ENCODE measurements at regions not wholly inside any gene's neighbourhood (a gene's known extent, or its start where the extent isn't known, plus 50 kb on each side); places are given as distances from the start of the nearest gene placed in this dataset.
"Not testable (repeated sequence)": the region's sequence is repeated elsewhere in the genome, so short reads cannot be mapped to it uniquely, and the experiment has no call there.

DNA sequence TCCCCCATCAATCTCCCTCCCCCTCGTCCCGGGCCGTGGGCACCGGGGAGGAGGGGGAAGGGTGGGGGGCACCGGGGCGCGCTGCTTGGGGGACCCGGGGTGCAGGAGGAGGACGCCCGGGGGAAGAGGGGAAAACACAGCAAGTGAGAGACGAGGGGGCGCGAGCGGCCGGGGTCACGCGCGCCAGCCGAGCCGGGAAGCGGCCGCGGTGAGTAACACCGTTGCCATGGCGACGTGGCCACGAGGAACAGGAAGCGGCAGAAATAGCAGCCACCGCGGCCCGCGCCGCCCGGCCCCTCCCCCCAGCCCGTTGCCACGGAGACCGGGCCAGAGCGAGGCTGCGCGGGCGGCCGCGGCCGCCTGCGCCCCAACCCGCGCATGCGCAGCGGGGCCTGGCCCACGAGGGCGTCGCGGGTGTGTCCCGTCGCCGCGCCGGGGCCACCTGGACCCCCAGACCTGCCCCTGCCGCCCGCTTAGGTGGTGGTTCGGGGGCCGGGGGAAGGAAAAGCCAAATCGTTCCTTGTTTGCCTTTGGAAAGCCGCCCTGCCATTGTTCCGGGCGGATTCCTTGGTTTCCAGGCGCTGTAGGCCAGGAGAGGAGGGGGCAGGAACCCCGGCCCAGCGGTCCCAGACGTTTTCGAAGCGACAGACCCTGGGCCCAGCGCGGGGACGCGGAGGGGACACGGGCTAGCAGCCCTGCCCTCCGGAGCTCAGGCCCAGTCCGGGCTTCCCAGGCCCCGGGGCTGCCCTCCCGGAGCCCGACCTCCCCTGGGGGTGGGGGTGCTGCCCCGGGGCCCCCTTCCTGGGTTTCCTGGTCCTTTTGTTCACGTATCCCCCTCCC is 207.1 kb downstream of the C9orf50 start:
- DNase-seq (ENCODE audit: low read depth): peak; percentile 99

DNA sequence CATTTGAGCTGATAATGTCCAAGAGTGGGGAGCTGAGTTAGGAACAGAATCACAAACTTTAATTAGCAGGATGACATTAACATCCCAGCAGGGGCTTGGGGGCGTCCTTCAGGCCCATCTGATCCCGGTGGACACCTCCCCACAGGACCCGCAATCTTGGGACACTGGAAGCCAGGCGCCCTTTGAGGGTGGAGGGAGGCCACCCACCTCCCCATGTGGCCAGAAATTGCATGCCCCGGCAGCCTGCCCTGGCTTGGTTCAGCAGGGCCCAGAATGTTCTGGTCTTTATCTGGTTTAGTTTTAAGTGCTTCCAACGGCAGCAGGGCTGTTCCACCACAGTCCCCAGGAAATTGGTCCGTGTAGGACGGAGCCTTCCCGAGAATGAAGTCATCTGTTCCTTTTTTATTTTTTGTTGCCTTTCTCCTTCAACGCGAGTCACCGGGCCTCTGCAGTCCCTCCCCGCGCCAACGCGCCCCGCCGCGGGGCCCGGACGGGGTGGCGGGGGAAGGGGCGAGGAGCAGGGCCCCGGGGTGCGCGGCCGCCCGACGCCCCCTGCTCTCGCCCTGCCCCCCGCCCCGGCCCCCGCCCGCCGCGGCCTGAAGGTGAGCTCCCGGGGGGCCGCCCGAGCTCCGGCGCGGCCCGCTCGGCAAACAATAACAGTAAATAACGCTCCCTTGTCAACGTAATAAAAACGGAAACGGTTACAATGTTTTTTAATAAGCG is 207.9 kb downstream of the C9orf50 start:
- DNase-seq (ENCODE audit: low read depth): peak; percentile 47

- not testable (repeated sequence) for DNase-seq (ENCODE audit: low read depth)
Observed at GRCh38 chr9:129412176-129412813, 208.6 kb downstream of the C9orf50 start.

- DNase-seq (ENCODE audit: low read depth): no peak
Observed at GRCh38 chr9:129411501-129412175, 209.3 kb downstream of the C9orf50 start.

GRCh38 chr9:129410226-129410625 is 210.7 kb downstream of the C9orf50 start:
- no peak for DNase-seq (ENCODE audit: low read depth)

- no peak for DNase-seq (ENCODE audit: low read depth)
Observed at GRCh38 chr9:129408535-129409215, 212.2 kb downstream of the C9orf50 start.

GRCh38 chr9:129407905-129408452 is 212.9 kb downstream of the C9orf50 start:
- DNase-seq (ENCODE audit: low read depth): no peak

GRCh38 chr9:129406278-129407225 is 214.3 kb downstream of the C9orf50 start:
- DNase-seq (ENCODE audit: low read depth): no peak

DNA sequence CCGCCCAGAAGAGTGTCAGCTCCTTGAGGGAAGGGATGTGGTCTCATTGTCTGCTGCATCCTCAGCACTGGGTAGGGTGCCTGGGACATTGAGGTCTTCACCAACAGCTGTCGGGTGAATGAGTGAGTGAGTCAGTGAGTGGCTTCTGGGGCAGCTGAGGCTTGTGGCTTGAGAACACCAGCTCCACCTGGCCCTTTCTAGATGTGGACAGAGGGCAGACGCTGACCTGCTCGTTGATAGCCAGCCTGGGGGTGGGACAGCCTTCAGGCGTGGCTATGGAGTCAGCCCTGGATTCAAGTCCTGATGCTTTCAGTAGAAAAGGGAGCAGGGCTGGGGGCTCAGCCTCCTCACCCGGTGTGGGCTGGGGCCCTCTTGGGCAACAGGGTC is 215.1 kb downstream of the C9orf50 start:
- no peak for DNase-seq (ENCODE audit: low read depth)

GRCh38 chr9:129405089-129405826 is 215.6 kb downstream of the C9orf50 start:
- no peak for DNase-seq (ENCODE audit: low read depth)

DNA sequence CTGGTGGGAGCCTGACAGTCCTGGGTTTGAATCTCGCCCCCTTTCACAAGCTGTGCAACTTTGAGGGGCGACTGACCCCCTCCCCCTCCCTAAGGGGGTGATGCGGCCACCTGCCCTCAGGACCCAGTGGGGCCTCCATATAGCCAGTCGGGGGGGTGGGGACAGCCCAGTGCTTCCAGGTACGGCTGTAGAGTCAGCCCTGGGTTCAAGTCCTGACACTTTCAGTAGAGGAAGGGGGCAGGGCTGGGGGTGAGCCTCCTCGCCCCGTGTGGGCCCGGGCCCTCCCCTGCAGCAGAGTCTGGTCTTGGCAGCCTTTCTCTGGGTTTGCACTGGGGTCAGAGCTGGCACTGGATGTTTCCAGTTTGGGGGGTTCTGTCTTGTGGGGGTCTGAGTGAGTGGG is 216.3 kb downstream of the C9orf50 start:
- DNase-seq (ENCODE audit: low read depth): no peak

GRCh38 chr9:129403779-129404620 is 216.9 kb downstream of the C9orf50 start:
- DNase-seq (ENCODE audit: low read depth): no peak

GRCh38 chr9:129402931-129403778 is 217.7 kb downstream of the C9orf50 start:
- DNase-seq (ENCODE audit: low read depth): no peak

DNA sequence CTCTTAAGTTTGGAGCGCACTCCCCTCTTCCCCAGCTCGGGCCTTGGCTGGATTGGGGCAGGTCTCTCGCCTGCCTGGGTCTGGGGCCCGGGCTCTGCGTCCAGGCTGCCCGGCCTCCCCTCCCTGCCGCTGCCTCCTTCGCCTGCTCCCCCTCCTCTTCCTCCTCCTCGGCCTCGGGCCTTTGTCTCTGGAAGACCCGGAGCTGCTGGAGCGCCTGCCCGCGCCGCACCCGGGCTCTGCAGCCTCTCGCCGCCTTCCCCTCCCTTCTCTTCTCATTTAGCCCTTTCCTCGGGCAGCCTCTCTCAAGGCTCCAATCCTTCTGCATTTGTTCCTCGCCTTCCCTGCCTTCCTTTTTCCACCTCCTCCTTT is 218.5 kb downstream of the C9orf50 start:
- no peak for DNase-seq (ENCODE audit: low read depth)

- DNase-seq (ENCODE audit: low read depth): no peak
Observed at GRCh38 chr9:129401623-129402370, 219.1 kb downstream of the C9orf50 start.

DNA sequence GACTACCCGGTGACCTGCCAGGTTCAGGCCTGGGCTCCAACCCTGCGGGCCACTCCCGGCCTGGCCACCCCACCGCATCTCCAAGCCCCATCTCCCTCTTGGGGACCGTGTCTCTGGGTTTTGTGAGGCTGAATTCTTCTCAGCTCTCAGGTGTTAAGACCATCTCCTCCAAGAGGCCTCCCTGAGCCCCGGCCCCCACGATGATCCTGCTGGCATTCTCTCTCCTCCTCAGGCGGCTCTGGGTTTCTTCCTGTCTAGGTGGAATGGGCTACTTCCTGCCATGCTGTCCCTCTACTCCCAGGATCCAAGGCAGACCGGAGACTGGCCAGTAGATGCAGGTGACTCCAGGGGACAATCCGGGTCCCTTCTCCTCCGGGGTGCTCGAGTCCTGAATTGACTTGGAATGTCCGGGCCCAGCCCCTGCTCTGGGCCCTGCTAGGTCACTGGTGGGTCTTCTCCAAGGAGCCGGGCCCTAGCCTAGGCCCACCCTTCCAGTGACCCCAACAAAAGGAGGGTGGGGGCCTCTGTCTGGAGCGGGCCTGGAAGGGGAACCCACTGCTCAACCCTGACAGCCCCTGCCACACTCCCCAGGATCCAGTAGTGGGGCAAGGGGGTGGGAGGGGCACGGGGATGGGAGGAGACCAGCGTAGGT is 219.8 kb downstream of the C9orf50 start:
- no peak for DNase-seq (ENCODE audit: low read depth)

Measured in activated T-helper 1 cell treated with Interleukin-2 at 50 U/mL for 16 hours (primary cell).